Hepatocyte (in vitro differentiated cells): ENCODE measurements at regions not wholly inside any gene's neighbourhood (a gene's known extent, or its start where the extent isn't known, plus 50 kb on each side); places are given as distances from the start of the nearest gene placed in this dataset.
A peak's percentile ranks its signal among the peaks of the same experiment; 100 is the strongest.

ENCODE experiments used
- DNase-seq: peaks from one replicate; pipeline ENCODE4 v3.0.0-alpha.2; 2016; ENCODE audit warnings: low spot score
- H2AFZ ChIP-seq: fragments of 200-600 bp; sonication (generic); 2 replicates; pipeline ENCODE4 v1.6.0; 2016; ENCODE audit warnings: antibody characterized with exemption, mild to moderate bottlenecking
- H3K27ac ChIP-seq: fragments of 200-600 bp; sonication (generic); 2 replicates; pipeline ENCODE4 v1.5.1; 2016; ENCODE audit warnings: mild to moderate bottlenecking
- H3K27me3 ChIP-seq: fragments of 200-600 bp; sonication (generic); 2 replicates; pipeline ENCODE4 v1.6.1; 2016
- H3K36me3 ChIP-seq: fragments of 200-600 bp; sonication (generic); replicated peaks from 2 replicates; pipeline ENCODE4 v1.5.1; 2016; ENCODE audit warnings: low read depth; ENCODE audit not compliant: insufficient read depth
- H3K4me1 ChIP-seq: fragments of 200-600 bp; sonication (generic); 2 replicates; pipeline ENCODE4 v1.5.1; 2016; ENCODE audit warnings: mild to moderate bottlenecking, moderate library complexity; ENCODE audit not compliant: insufficient read depth
- H3K4me2 ChIP-seq: fragments of 200-600 bp; sonication (generic); 2 replicates; pipeline ENCODE4 v1.6.0; 2016
- H3K4me3 ChIP-seq: fragments of 200-600 bp; sonication (generic); 2 replicates; pipeline ENCODE4 v1.5.1; 2016; ENCODE audit warnings: mild to moderate bottlenecking
- H3K79me2 ChIP-seq: fragments of 200-600 bp; sonication (generic); 2 replicates; pipeline ENCODE4 v1.6.0; 2017; ENCODE audit warnings: mild to moderate bottlenecking
- H3K9me2 ChIP-seq: fragments of 200-600 bp; sonication (generic); replicated peaks from 2 replicates; pipeline ENCODE4 v1.6.0; 2017; ENCODE audit warnings: mild to moderate bottlenecking; ENCODE audit not compliant: insufficient read depth
- H3K9me3 ChIP-seq: fragments of 200-600 bp; sonication (generic); 2 replicates; pipeline ENCODE4 v1.5.1; 2016; ENCODE audit warnings: low read depth, mild to moderate bottlenecking
- H4K20me1 ChIP-seq: fragments of 200-600 bp; sonication (generic); 2 replicates; pipeline ENCODE4 v1.6.0; 2016; ENCODE audit warnings: mild to moderate bottlenecking; ENCODE audit not compliant: insufficient read depth, poor library complexity, severe bottlenecking
- EZH2 ChIP-seq: fragments of 200-600 bp; sonication (generic); IDR thresholded peaks from 2 replicates; pipeline ENCODE4 v1.6.1; 2016; ENCODE audit warnings: antibody characterized with exemption, mild to moderate bottlenecking, borderline replicate concordance
- EZH2phosphoT487 ChIP-seq: fragments of 200-600 bp; sonication (generic); IDR thresholded peaks from one replicate; pipeline ENCODE4 v1.6.1; 2018; ENCODE audit warnings: antibody characterized with exemption, mild to moderate bottlenecking, low read depth, moderate library complexity; ENCODE audit not compliant: unreplicated experiment, severe bottlenecking
- WGBS: methylation state at CpG from one replicate; pipeline ENCODE4 v1.1.6; 2016; ENCODE audit warnings: low lambda C conversion rate; ENCODE audit errors: missing lambda C conversion rate; 5-methylcytosine and 5-hydroxymethylcytosine counted together
- TF ChIP-seq, protein P1 (sequence below): fragments of 200-600 bp; sonication (generic); IDR thresholded peaks from 2 replicates; pipeline ENCODE4 v1.5.1; 2016; ENCODE audit warnings: antibody characterized with exemption, mild to moderate bottlenecking; ENCODE audit not compliant: poor library complexity

- TF ChIP-seq, protein P1, sequence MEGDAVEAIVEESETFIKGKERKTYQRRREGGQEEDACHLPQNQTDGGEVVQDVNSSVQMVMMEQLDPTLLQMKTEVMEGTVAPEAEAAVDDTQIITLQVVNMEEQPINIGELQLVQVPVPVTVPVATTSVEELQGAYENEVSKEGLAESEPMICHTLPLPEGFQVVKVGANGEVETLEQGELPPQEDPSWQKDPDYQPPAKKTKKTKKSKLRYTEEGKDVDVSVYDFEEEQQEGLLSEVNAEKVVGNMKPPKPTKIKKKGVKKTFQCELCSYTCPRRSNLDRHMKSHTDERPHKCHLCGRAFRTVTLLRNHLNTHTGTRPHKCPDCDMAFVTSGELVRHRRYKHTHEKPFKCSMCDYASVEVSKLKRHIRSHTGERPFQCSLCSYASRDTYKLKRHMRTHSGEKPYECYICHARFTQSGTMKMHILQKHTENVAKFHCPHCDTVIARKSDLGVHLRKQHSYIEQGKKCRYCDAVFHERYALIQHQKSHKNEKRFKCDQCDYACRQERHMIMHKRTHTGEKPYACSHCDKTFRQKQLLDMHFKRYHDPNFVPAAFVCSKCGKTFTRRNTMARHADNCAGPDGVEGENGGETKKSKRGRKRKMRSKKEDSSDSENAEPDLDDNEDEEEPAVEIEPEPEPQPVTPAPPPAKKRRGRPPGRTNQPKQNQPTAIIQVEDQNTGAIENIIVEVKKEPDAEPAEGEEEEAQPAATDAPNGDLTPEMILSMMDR = no peak
- no peak for TF ChIP-seq EZH2phosphoT487
- TF ChIP-seq EZH2 = no peak
- no peak for DNase-seq
- H3K9me2 ChIP-seq = no peaks in the 10 kb centered on the region
- no peak overlapping the region for H3K4me2 ChIP-seq
- H3K9me3 ChIP-seq = no peaks in the 10 kb centered on the region
- H3K27me3 ChIP-seq = no peaks in the 10 kb centered on the region
- no peaks in the 10 kb centered on the region for H4K20me1 ChIP-seq
- no peak overlapping the region for H3K27ac ChIP-seq
- no peaks in the 10 kb centered on the region for H3K36me3 ChIP-seq
- H3K4me3 ChIP-seq = no peak overlapping the region
- no peak overlapping the region for H2AFZ ChIP-seq
- WGBS = 91% methylated on average over 1 of the region's 1 CpG
- peaks cover 6% of the 10 kb centered on the region for H3K4me1 ChIP-seq
- no peaks in the 10 kb centered on the region for H3K79me2 ChIP-seq
These were observed 434.0 kb downstream of the NFIB start for GRCh38 chr9:13879981-13880380.

GRCh38 chr9:13879011-13879410, 434.9 kb downstream of the NFIB start:
- peaks cover 6% of the 10 kb centered on the region for H3K4me1 ChIP-seq
- H3K27ac ChIP-seq = peak overlapping the region; percentile 68
- no peaks in the 10 kb centered on the region for H3K9me2 ChIP-seq
- H2AFZ ChIP-seq = no peak overlapping the region
- H3K79me2 ChIP-seq = no peaks in the 10 kb centered on the region
- no peak for DNase-seq
- H3K36me3 ChIP-seq = no peaks in the 10 kb centered on the region
- 93% methylated on average over 3 of the region's 3 CpGs for WGBS
- H3K4me3 ChIP-seq = no peak overlapping the region
- TF ChIP-seq, protein P1 = no peak
- TF ChIP-seq EZH2 (no peak), EZH2phosphoT487 (no peak)
- H4K20me1 ChIP-seq = no peaks in the 10 kb centered on the region
- H3K27me3 ChIP-seq = no peaks in the 10 kb centered on the region
- no peak overlapping the region for H3K4me2 ChIP-seq
- no peaks in the 10 kb centered on the region for H3K9me3 ChIP-seq

DNA sequence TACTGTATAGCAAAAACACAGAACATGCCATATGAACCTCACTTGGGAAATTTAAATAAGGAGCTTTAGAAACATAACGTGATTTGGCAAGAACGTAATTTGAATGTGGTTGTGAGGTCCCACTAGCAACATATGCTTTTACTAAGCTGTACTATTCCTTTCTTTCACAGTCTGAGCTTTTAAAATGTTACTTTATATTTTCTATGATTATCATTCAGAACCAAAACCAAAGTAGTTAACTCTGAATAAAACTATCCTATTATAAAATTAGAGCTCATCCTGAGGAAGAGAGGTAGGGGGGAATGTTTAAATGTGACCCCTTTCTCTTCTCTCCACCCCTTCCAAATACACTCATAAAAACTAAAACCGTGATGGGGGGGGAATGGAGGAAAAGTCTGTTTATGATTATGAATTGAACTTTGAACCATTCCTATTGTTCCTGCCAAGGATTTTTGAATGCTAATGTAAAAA, 435.7 kb downstream of the NFIB start:
- Histone ChIP-seq H2AFZ (no peak overlapping the region), H3K27me3 (no peaks in the 10 kb centered on the region), H3K4me3 (no peak overlapping the region), H3K9me3 (no peaks in the 10 kb centered on the region), H3K4me1 (peaks cover 6% of the 10 kb centered on the region), H4K20me1 (no peaks in the 10 kb centered on the region), H3K9me2 (no peaks in the 10 kb centered on the region), H3K27ac (peak overlapping the region; percentile 68), H3K4me2 (no peak overlapping the region), H3K36me3 (no peaks in the 10 kb centered on the region), H3K79me2 (no peaks in the 10 kb centered on the region)
- no peak for TF ChIP-seq EZH2phosphoT487
- no peak for TF ChIP-seq EZH2
- TF ChIP-seq, protein P1 = no peak
- DNase-seq = no peak
- 64% methylated on average over 3 of the region's 3 CpGs for WGBS

- Histone ChIP-seq H3K79me2 (no peaks in the 10 kb centered on the region), H3K27ac (no peak overlapping the region), H3K9me2 (no peaks in the 10 kb centered on the region), H3K9me3 (no peaks in the 10 kb centered on the region), H3K36me3 (no peaks in the 10 kb centered on the region), H3K4me2 (no peak overlapping the region), H2AFZ (no peak overlapping the region), H3K27me3 (no peaks in the 10 kb centered on the region), H3K4me1 (peaks cover 6% of the 10 kb centered on the region), H4K20me1 (no peaks in the 10 kb centered on the region), H3K4me3 (no peak overlapping the region)
- WGBS = 89% methylated on average over 1 of the region's 1 CpG
- DNase-seq = no peak
- TF ChIP-seq EZH2 (no peak), EZH2phosphoT487 (no peak)
- TF ChIP-seq, protein P1 = no peak
These were observed 437.2 kb downstream of the NFIB start for GRCh38 chr9:13876741-13877140.
